Loucy (cell line): ENCODE measurements at regions not wholly inside any gene's neighbourhood (a gene's known extent, or its start where the extent isn't known, plus 50 kb on each side); places are given as distances from the start of the nearest gene placed in this dataset.
A peak's percentile ranks its signal among the peaks of the same experiment; 100 is the strongest.

ENCODE experiments used
- H2AFZ ChIP-seq: fragments of 200-600 bp; sonication (generic); 2 replicates; pipeline ENCODE4 v1.6.0; 2016; ENCODE audit warnings: antibody characterized with exemption, mild to moderate bottlenecking, low read length, moderate library complexity
- H3F3A ChIP-seq: fragments of 200-600 bp; 2 replicates; pipeline ENCODE4 v1.6.0; 2016; ENCODE audit warnings: antibody characterized with exemption, low read depth, mild to moderate bottlenecking
- H3K27me3 ChIP-seq: fragments of 200-600 bp; sonication (generic); 2 replicates; pipeline ENCODE4 v1.6.1; 2014; ENCODE audit warnings: low read length, mild to moderate bottlenecking; ENCODE audit not compliant: insufficient read depth, poor library complexity, severe bottlenecking
- H3K36me3 ChIP-seq: fragments of 200-600 bp; sonication (generic); 2 replicates; pipeline ENCODE4 v1.6.1; 2016; ENCODE audit warnings: low read length; ENCODE audit not compliant: insufficient read depth
- H3K4me1 ChIP-seq: fragments of 200-600 bp; sonication (generic); 2 replicates; pipeline ENCODE4 v1.5.1; 2014; ENCODE audit warnings: low read length, mild to moderate bottlenecking; ENCODE audit not compliant: insufficient read depth, poor library complexity, severe bottlenecking
- H3K4me2 ChIP-seq: fragments of 200-600 bp; sonication (generic); 2 replicates; pipeline ENCODE4 v1.6.0; 2014; ENCODE audit warnings: antibody characterized with exemption, low read length, low read depth, mild to moderate bottlenecking; ENCODE audit not compliant: poor library complexity, severe bottlenecking
- H3K4me3 ChIP-seq: fragments of 200-600 bp; sonication (generic); 2 replicates; pipeline ENCODE4 v1.5.1; 2014; ENCODE audit warnings: low read length, mild to moderate bottlenecking, mixed read lengths; ENCODE audit not compliant: poor library complexity, severe bottlenecking
- H3K79me2 ChIP-seq: fragments of 200-600 bp; sonication (generic); 2 replicates; pipeline ENCODE4 v1.6.1; 2014; ENCODE audit warnings: low read length; ENCODE audit not compliant: insufficient read depth
- H3K9ac ChIP-seq: fragments of 200-600 bp; sonication (generic); 2 replicates; pipeline ENCODE4 v1.6.0; 2014; ENCODE audit warnings: mild to moderate bottlenecking, low read depth, low read length, moderate library complexity; ENCODE audit not compliant: poor library complexity, severe bottlenecking
- H3K9me2 ChIP-seq: fragments of 200-600 bp; sonication (generic); replicated peaks from 2 replicates; pipeline ENCODE4 v1.6.1; 2016; ENCODE audit warnings: low read depth, low read length, mixed read lengths
- H3K9me3 ChIP-seq: fragments of 200-600 bp; sonication (generic); 2 replicates; pipeline ENCODE4 v1.6.1; 2014; ENCODE audit warnings: mild to moderate bottlenecking, antibody characterized with exemption, low read length, low read depth; ENCODE audit not compliant: insufficient read depth
- H4K20me1 ChIP-seq: fragments of 200-600 bp; sonication (generic); 2 replicates; pipeline ENCODE4 v1.6.0; 2014; ENCODE audit warnings: antibody characterized with exemption, low read length, mild to moderate bottlenecking; ENCODE audit not compliant: insufficient read depth, poor library complexity, severe bottlenecking
- EZH2phosphoT487 ChIP-seq: fragments of 200-600 bp; IDR thresholded peaks from 2 replicates; pipeline ENCODE4 v1.6.1; 2018; ENCODE audit warnings: antibody characterized with exemption, mild to moderate bottlenecking, moderate library complexity, borderline replicate concordance
- TF ChIP-seq, protein P1 (sequence below): fragments of 200-600 bp; sonication (generic); conservative IDR thresholded peaks from 2 replicates; pipeline ENCODE4 v1.5.1; 2014; ENCODE audit warnings: mild to moderate bottlenecking, antibody characterized with exemption, low read length

DNA sequence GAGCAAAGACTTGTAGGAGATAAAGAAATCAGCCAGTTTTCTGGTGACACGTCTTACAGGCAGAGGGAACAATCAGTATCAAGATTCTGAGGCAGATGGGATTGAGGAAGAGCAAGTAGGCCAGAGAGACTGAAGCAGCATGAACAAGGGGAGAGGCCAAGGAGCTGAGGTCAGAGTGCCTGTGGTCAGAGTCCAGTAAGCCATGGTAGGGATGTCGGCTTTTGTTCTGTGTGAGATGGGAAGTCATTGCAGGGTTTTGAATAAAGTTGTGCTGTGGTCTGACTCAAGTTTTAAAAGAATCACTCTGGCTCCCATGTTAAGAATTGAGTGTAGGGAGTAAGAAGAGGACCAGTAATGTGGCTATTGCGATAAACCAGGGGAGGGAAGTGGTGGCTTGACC, 85.9 kb upstream of the IVNS1ABP start:
- no peak overlapping the region for H3K4me3 ChIP-seq
- H3K79me2 ChIP-seq = no peaks in the 10 kb centered on the region
- no peaks in the 10 kb centered on the region for H3K9me3 ChIP-seq
- no peaks in the 10 kb centered on the region for H4K20me1 ChIP-seq
- H3K9ac ChIP-seq = no peak overlapping the region
- TF ChIP-seq, protein P1, sequence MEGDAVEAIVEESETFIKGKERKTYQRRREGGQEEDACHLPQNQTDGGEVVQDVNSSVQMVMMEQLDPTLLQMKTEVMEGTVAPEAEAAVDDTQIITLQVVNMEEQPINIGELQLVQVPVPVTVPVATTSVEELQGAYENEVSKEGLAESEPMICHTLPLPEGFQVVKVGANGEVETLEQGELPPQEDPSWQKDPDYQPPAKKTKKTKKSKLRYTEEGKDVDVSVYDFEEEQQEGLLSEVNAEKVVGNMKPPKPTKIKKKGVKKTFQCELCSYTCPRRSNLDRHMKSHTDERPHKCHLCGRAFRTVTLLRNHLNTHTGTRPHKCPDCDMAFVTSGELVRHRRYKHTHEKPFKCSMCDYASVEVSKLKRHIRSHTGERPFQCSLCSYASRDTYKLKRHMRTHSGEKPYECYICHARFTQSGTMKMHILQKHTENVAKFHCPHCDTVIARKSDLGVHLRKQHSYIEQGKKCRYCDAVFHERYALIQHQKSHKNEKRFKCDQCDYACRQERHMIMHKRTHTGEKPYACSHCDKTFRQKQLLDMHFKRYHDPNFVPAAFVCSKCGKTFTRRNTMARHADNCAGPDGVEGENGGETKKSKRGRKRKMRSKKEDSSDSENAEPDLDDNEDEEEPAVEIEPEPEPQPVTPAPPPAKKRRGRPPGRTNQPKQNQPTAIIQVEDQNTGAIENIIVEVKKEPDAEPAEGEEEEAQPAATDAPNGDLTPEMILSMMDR = no peak
- TF ChIP-seq EZH2phosphoT487 = no peak
- 0 out of 2 replicates have a peak overlapping the region, but pooled peaks have one; percentile 40 for H2AFZ ChIP-seq
- no peaks in the 10 kb centered on the region for H3K36me3 ChIP-seq
- H3K9me2 ChIP-seq = no peaks in the 10 kb centered on the region
- peaks cover 6% of the 10 kb centered on the region for H3K4me1 ChIP-seq
- H3F3A ChIP-seq = no peaks in the 10 kb centered on the region
- no peak overlapping the region for H3K4me2 ChIP-seq
- H3K27me3 ChIP-seq = no peaks in the 10 kb centered on the region

DNA sequence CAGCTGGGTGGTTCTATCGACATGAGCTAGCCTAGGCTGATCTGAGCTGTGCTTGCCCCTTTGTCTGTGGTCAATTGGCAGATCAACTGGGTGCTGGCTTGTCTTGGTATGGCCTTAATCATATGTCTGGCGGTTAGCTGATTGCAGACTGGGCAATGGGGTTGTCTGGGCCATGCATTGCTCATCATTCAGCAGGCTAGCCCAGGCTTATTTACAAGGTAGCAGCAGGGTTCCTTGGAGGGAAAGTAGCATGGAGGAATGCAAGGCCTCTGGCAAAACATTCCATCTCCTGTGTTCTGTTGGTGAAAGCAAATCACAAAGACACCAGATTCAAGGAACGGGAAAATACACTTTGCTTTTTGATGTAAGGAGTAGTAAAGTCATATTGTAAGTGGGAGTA, 84.0 kb upstream of the IVNS1ABP start:
- no peaks in the 10 kb centered on the region for H4K20me1 ChIP-seq
- H3K27me3 ChIP-seq = no peaks in the 10 kb centered on the region
- no peak overlapping the region for H3K9ac ChIP-seq
- H2AFZ ChIP-seq = no peak overlapping the region
- H3K36me3 ChIP-seq = no peaks in the 10 kb centered on the region
- H3K4me1 ChIP-seq = peaks cover 6% of the 10 kb centered on the region
- H3K4me3 ChIP-seq = no peak overlapping the region
- no peaks in the 10 kb centered on the region for H3F3A ChIP-seq
- no peak overlapping the region for H3K4me2 ChIP-seq
- no peaks in the 10 kb centered on the region for H3K79me2 ChIP-seq
- H3K9me3 ChIP-seq = no peaks in the 10 kb centered on the region
- TF ChIP-seq, protein P1 = no peak
- no peak for TF ChIP-seq EZH2phosphoT487
- no peaks in the 10 kb centered on the region for H3K9me2 ChIP-seq

DNA sequence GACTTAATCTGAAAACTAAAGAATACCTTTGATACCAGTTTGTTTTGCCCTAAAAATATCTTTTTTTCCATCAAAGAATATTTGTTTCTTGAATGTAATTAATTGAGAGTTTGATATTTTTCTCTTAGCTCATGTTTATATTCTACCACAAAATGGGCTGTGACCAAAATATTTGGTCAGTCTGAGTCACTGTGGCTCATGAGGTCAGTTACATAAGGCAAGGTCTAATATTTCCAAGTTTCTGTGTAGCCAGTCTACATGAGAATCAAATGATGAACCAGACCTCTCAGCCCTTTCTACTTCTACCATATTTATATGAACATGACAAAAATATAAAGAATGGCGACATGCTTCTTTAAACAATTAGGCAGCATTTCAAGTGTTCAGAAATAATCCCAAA, 83.0 kb upstream of the IVNS1ABP start:
- no peak overlapping the region for H3K4me2 ChIP-seq
- H2AFZ ChIP-seq = no peak overlapping the region
- H3K79me2 ChIP-seq = no peaks in the 10 kb centered on the region
- H3K9me3 ChIP-seq = no peaks in the 10 kb centered on the region
- no peaks in the 10 kb centered on the region for H3K36me3 ChIP-seq
- H3K27me3 ChIP-seq = no peaks in the 10 kb centered on the region
- H3K9ac ChIP-seq = no peak overlapping the region
- H3K4me3 ChIP-seq = no peak overlapping the region
- H3F3A ChIP-seq = no peaks in the 10 kb centered on the region
- H3K4me1 ChIP-seq = peaks cover 6% of the 10 kb centered on the region
- H4K20me1 ChIP-seq = no peaks in the 10 kb centered on the region
- TF ChIP-seq EZH2phosphoT487 = no peak
- TF ChIP-seq, protein P1 = no peak
- no peaks in the 10 kb centered on the region for H3K9me2 ChIP-seq
